Osteocyte (in vitro differentiated cells): ENCODE measurements at regions not wholly inside any gene's neighbourhood (a gene's known extent, or its start where the extent isn't known, plus 50 kb on each side); places are given as distances from the start of the nearest gene placed in this dataset.
A peak's percentile ranks its signal among the peaks of the same experiment; 100 is the strongest.

Experiments
- DNase-seq: peaks from one replicate; pipeline ENCODE4 v3.0.0; 2021; ENCODE audit warnings: mixed read lengths; ENCODE audit not compliant: unreplicated experiment; ENCODE audit errors: extremely low spot score
- H3K27ac Mint-ChIP-seq: one replicate; pipeline ENCODE4 v1.8.0; 2021; ENCODE audit warnings: mild to moderate bottlenecking, mixed read lengths; ENCODE audit not compliant: unreplicated experiment
- H3K27me3 Mint-ChIP-seq: one replicate; pipeline ENCODE4 v1.8.0; 2021; ENCODE audit warnings: mixed read lengths; ENCODE audit not compliant: unreplicated experiment
- H3K36me3 Mint-ChIP-seq: one replicate; pipeline ENCODE4 v1.8.0; 2021; ENCODE audit warnings: mixed read lengths; ENCODE audit not compliant: unreplicated experiment
- H3K4me1 Mint-ChIP-seq: one replicate; pipeline ENCODE4 v1.8.0; 2021; ENCODE audit warnings: mixed read lengths; ENCODE audit not compliant: unreplicated experiment
- H3K4me3 Mint-ChIP-seq: one replicate; pipeline ENCODE4 v1.8.0; 2021; ENCODE audit warnings: mild to moderate bottlenecking, moderate library complexity, mixed read lengths; ENCODE audit not compliant: unreplicated experiment
- H3K9me3 Mint-ChIP-seq: one replicate; pipeline ENCODE4 v1.8.0; 2021; ENCODE audit warnings: mixed read lengths; ENCODE audit not compliant: unreplicated experiment
- TF ChIP-seq, protein P1 (sequence below): fragments of 200-600 bp; sonication (generic); IDR thresholded peaks from 2 replicates; pipeline ENCODE4 v1.5.0; 2021; ENCODE audit warnings: antibody characterized with exemption, mild to moderate bottlenecking, moderate library complexity

DNA sequence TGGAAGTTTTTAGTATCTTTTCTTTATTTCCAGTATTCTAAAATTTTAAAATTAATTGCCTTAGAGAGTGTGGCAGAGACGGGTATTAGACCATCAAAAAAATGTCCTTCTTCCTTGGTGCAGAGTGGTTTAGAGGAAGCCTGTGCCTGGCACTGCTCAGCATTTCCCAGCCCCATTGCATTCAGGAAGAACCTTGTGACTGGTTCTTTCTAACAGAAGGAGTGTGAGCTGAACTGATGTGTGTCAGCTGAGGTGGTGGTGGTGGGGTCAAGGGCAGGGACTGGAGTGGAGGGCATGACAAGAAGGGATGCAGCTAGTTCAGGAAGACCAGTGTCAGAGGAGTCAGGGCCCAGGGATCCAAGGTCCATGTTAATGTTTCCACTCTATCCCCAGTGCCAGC is 58.7 kb upstream of the FDX1 start:
- TF ChIP-seq, protein P1, sequence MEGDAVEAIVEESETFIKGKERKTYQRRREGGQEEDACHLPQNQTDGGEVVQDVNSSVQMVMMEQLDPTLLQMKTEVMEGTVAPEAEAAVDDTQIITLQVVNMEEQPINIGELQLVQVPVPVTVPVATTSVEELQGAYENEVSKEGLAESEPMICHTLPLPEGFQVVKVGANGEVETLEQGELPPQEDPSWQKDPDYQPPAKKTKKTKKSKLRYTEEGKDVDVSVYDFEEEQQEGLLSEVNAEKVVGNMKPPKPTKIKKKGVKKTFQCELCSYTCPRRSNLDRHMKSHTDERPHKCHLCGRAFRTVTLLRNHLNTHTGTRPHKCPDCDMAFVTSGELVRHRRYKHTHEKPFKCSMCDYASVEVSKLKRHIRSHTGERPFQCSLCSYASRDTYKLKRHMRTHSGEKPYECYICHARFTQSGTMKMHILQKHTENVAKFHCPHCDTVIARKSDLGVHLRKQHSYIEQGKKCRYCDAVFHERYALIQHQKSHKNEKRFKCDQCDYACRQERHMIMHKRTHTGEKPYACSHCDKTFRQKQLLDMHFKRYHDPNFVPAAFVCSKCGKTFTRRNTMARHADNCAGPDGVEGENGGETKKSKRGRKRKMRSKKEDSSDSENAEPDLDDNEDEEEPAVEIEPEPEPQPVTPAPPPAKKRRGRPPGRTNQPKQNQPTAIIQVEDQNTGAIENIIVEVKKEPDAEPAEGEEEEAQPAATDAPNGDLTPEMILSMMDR = no peak
- no peak for DNase-seq
- Mint-ChIP-seq H3K4me1 (peaks cover 19% of the 10 kb centered on the region), H3K9me3 (no peaks in the 10 kb centered on the region), H3K27ac (no peak overlapping the region), H3K4me3 (no peak overlapping the region), H3K27me3 (no peaks in the 10 kb centered on the region), H3K36me3 (no peaks in the 10 kb centered on the region)

DNA sequence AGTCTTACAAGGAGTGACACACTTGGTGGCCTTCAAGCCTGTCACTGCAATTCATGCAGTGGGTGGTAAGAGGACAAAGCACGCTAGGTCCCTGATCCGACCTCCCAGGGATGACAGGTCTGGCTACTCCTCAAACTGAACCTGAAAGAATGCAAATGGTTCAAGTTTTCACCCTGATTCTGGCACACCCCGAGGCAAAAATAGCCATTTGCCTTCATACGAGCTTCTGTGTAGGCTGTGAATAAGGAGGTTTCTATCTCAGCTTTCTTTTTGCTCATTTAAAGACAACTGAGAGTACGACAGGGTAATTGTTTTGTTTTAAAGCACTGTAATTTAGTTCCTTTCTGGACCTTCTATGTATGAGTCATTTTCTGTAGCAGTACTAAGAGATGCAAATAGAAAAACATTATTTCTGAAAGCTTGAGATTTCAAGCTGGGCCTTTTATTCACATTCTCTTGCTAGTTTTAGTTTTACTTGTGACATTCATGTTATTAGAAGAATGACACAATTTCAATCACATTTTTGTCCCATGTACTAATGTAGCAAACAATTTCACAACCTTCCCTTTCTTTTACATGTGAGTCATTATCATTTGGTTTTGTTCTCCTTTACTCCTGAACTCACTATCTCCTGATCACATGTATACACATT is 56.6 kb upstream of the FDX1 start:
- H3K4me1 Mint-ChIP-seq = peaks cover 18% of the 10 kb centered on the region
- H3K27me3 Mint-ChIP-seq = no peaks in the 10 kb centered on the region
- DNase-seq = no peak
- H3K4me3 Mint-ChIP-seq = no peak overlapping the region
- H3K9me3 Mint-ChIP-seq = no peaks in the 10 kb centered on the region
- H3K27ac Mint-ChIP-seq = peak overlapping the region; percentile 81
- TF ChIP-seq, protein P1 = no peak
- no peaks in the 10 kb centered on the region for H3K36me3 Mint-ChIP-seq

DNA sequence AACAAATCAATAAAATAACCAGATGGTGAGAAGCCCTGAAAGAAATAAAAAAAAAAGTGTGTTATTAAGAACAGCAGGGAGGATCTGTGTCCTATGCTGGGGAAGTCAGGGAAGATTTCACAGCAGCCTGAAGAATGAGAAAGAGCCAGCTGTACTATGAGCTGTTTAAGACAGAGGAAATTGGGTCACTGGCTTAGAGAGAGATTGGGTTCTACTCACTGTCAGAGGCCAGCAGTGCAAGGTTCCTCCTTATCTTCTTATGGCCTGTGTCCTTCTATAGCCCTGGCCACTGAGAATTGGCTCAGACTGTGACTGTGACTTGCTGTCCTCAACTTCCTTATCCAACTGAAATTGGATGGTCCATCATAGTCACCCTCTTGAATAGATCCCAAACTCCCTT is 54.8 kb upstream of the FDX1 start:
- H3K4me3 Mint-ChIP-seq = no peak overlapping the region
- TF ChIP-seq, protein P1 = no peak
- H3K36me3 Mint-ChIP-seq = no peaks in the 10 kb centered on the region
- H3K9me3 Mint-ChIP-seq = no peaks in the 10 kb centered on the region
- peaks cover 18% of the 10 kb centered on the region for H3K4me1 Mint-ChIP-seq
- H3K27me3 Mint-ChIP-seq = no peaks in the 10 kb centered on the region
- H3K27ac Mint-ChIP-seq = no peak overlapping the region
- DNase-seq = no peak

DNA sequence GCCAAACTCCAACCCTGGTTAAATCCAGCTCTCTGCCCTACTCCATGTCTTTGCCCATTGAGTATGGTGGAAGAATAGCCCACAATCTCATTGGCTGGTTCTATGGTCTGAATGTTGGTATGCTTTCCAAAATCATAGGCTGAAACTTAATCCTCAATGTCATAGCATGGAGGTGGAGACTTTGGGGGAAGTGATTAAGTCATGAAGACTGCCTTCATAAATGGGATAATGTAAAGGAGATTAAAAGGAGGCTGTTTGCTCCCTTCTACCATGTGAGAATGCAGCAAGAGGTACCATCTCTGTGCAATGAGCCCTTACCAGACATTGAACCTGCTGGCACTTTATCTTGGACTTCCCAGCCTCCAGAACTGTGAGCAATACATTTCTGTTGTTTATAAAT is 54.4 kb upstream of the FDX1 start:
- no peak overlapping the region for H3K27ac Mint-ChIP-seq
- no peak for DNase-seq
- H3K4me3 Mint-ChIP-seq = no peak overlapping the region
- TF ChIP-seq, protein P1 = no peak
- no peaks in the 10 kb centered on the region for H3K9me3 Mint-ChIP-seq
- peaks cover 18% of the 10 kb centered on the region for H3K4me1 Mint-ChIP-seq
- H3K36me3 Mint-ChIP-seq = no peaks in the 10 kb centered on the region
- no peaks in the 10 kb centered on the region for H3K27me3 Mint-ChIP-seq

DNA sequence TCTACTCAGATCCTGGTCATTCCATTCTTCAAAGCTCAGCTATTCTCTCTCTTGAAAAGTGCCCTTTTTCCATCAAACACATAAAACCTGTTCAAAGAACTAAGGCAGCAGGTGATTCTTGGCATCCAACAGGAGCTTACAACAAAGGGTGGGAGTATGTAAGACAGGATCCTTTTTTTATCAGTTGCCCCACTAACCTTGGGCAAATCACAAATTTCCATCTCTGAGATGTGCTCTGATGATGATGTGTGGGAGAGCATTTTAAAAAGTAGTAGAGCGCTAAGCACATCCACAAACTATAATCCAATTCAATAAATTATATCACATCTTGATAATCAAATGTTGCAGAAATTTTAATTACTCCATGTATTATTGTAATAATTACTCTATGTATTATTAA is 53.7 kb upstream of the FDX1 start:
- no peak overlapping the region for H3K27ac Mint-ChIP-seq
- TF ChIP-seq, protein P1 = no peak
- no peaks in the 10 kb centered on the region for H3K9me3 Mint-ChIP-seq
- DNase-seq = no peak
- H3K4me3 Mint-ChIP-seq = no peak overlapping the region
- H3K27me3 Mint-ChIP-seq = no peaks in the 10 kb centered on the region
- H3K36me3 Mint-ChIP-seq = no peaks in the 10 kb centered on the region
- H3K4me1 Mint-ChIP-seq = peaks cover 18% of the 10 kb centered on the region
